Activated T-cell treated with anti-CD3 and anti-CD28 coated beads for 1 hour (primary cell): ENCODE measurements at regions not wholly inside any gene's neighbourhood (a gene's known extent, or its start where the extent isn't known, plus 50 kb on each side); places are given as distances from the start of the nearest gene placed in this dataset.
"Not testable (repeated sequence)": the region's sequence is repeated elsewhere in the genome, so short reads cannot be mapped to it uniquely, and the experiment has no call there.

Source experiments
- DNase-seq: peaks from one replicate; pipeline ENCODE4 v3.0.0-alpha.2; 2020; ENCODE audit warnings: low read depth

DNA sequence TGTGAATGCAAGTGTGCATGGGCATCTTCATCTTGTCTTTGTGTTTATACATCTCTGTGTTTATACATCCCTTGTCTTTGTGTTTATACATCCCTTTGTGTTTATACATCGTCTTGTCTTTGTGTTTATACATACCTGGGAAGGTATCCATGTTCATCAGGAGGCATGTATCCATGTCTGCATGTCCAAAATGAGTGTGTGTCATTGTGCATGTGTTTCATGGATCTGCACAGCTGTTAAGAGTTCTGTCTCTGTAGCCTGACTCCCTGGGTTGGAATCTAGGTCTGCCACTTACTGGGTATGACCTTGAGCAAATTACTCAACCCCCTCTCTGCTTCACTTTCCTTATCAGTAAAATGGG, 50.1 kb upstream of the SIRPA start:
- no peak for DNase-seq

- DNase-seq: no peak
Observed at GRCh38 chr20:1844325-1845162, 50.7 kb upstream of the SIRPA start.

GRCh38 chr20:1842281-1842680, 52.9 kb upstream of the SIRPA start:
- DNase-seq: no peak

- DNase-seq: no peak
Observed at GRCh38 chr20:1841554-1842140, 53.6 kb upstream of the SIRPA start.

- DNase-seq: no peak
Observed at GRCh38 chr20:1840817-1841553, 54.2 kb upstream of the SIRPA start.

- DNase-seq: not testable (repeated sequence)
Observed at GRCh38 chr20:1839376-1840317, 55.6 kb upstream of the SIRPA start.

DNA sequence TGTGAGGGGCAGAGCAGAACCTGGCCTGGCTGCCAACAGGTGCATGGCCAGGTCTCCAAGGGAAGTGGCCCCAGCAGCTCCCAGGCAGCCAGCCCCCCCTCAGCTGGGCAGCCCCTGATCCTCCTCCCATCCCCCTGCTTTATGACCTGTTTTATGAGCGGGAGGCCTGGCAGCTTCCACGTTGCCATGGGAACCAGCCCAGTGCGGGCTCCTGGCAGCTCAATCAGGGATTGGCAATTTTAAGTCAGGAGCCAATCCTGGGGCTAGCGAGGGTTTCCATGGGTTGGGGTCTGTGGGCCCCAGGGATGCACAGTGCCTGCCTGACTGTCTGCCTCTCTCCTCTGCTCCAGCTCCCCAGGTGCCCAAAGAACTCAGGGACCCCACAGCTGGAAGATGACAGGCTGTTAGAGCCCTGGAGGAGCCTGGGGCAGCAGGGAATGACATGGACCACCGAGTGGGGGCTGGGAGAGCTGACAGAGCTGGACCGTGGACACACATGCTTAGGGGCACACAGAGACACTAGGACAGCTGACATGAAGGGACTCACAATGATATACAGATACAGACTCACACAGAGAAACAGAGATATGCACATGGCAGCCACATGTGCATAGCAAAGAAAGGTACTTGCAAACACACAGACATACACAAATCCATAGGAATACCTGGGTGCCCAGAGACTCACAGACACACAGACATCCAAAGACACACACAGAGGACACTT, 56.5 kb upstream of the SIRPA start:
- DNase-seq: no peak

- DNase-seq: no peak
Observed at GRCh38 chr20:1835186-1836035, 59.8 kb upstream of the SIRPA start.

DNA sequence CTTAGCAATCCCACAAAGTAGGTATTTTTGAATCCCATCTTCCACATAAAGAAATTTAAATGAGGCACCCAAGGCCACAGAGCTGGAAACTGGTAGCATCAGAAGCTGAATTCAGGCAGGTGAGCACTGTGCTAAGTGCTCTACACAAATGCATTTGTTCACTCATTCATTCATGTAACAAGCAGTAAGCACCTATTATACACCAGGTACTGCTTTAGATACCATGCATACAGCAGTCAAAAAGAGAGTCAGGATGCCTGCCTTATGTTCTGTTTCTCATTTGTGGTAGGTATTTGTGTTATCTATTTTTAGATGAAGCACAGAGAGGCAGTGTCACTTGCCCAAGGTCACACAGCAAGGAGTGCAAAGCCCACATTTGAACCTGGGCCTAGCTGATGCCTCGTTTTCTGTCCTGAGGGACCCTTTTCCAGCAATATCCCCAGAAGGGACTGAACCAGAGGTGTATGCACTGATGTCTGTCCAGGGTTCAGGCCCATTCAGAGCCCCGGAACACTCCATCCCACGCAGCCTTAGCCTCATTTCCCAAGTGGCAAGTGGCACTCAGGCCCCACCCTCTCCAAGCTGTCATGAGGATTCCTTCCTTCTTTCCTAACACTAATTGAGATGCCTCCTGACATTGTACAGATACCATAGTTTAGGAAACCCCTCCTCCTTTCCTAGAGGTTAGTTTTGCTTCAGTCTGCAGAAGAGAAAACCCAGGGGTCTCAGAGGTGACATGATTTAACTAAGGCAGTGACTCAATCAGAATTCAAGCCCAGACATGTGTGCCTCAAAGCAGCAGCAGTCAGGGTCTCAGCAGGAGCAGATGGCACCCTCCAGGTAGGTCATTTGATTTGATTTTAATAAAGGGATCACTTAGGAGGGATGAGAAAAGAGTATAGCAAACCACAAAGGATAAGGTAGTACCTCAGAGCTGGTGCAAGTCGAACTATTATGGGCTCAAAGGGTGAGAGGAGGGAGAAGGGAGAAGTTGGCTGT, 61.2 kb upstream of the SIRPA start:
- DNase-seq: no peak

GRCh38 chr20:1833216-1833615, 62.0 kb upstream of the SIRPA start:
- no peak for DNase-seq

DNA sequence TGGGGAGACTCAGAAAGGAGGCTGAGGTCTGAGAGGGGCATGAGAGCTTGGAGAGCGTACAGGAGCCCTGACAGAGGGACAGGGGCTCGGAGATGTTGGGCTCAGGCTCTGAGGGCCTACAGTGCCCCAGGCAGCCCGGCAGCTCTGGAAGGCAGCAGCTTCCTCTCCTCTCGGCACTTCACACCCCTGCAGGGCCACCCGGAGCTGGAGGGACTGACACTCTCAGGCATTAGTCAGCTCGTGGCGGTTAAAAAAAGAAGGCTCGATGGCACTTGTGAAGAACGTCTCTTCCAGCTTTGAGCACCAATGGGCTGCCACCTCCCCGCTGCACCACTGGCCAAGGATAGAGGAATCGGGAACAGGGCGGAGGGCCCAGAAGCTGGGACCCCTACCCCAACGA, 62.6 kb upstream of the SIRPA start:
- no peak for DNase-seq

DNA sequence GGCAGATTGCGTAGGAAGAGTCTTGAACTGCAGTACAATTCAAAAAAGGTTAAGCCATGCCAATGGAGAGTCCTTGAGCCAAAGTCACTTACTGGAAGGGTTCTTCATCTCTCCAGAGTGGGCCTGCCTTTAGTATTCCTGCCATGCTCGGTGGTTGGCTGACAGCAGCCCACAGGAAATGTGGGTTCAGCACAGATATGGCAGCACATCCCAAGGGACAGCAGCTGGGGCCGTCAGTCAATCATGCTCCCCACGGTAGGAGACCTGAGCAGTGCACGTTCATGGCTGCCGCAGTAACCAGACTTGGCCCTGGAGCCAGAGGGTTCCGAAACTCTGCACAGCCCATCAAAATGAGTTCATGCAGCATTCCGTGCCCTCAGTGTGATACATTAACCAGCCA, 63.6 kb upstream of the SIRPA start:
- no peak for DNase-seq

DNA sequence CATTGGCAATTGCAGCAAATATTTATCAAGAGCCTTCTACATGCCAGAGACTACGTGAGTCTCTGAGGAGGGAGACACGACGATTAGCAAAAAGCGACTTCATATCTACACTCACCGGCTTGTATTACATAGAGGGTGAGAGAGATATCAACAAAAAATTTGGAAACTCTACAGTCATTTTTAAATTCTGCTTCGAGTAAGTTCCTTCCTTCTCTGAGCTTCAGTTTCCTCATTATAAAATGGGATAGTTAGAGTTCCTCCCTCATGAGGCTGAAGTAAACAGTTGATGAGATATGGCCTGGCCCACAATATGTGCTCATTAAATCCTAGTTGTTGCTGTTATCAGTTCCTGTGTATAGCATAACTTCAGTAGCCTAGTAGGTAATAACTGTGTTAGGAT, 64.1 kb upstream of the SIRPA start:
- no peak for DNase-seq

DNA sequence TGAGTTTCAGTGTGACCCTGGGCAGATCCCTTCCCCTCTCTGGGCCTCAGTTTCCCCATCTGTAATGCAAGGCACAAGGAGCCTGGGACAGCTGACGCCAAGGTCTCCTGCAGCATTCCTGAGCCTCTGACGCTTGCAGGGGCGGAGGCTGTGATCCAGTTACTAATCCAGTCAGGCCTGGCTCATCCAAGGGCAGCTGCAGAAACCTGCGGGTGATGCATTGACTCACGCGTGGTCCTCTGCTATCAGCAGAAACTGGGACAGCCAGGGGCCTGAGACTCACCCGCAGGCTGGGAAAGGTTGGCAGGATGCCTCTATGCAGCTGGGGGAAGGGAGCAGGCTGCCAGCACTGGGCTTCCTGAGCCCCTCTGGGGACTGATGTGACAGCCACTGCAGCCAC, 65.0 kb upstream of the SIRPA start:
- DNase-seq: no peak

GRCh38 chr20:1829531-1829930, 65.7 kb upstream of the SIRPA start:
- DNase-seq: no peak

DNA sequence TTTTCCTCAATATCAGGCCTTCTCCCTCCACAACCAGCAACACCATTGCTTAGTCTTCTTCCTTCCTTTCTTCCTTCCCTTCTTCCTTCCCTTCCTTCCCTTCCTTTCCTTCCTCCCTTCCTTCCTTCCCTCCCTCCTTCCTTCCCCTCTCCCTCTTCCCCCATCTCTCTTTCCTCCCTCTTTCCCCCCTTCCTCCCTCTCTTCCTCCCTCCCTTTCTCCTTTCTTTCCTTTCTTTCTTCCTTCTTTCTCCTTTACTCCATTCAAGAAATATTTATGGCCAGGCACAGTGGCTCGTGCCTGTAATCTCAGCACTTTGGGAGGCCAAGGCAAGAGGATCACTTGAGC, 66.4 kb upstream of the SIRPA start:
- no peak for DNase-seq

GRCh38 chr20:1827974-1828785, 67.0 kb upstream of the SIRPA start:
- DNase-seq: no peak

- no peak for DNase-seq
Observed at GRCh38 chr20:1827510-1827973, 67.7 kb upstream of the SIRPA start.
